Ascending aorta (tissue), 2 donors: ENCODE measurements at regions not wholly inside any gene's neighbourhood (a gene's known extent, or its start where the extent isn't known, plus 50 kb on each side); places are given as distances from the start of the nearest gene placed in this dataset.

ENCODE experiments used
- DNase-seq, 2 donors: peaks; one replicate each; pipeline ENCODE4 v3.0.0-alpha.2; 2019; ENCODE audit warnings: low spot score in 2 of 2
- H3K27ac ChIP-seq, 2 donors: fragments of 200-600 bp; sonication (generic); one replicate each; pipeline ENCODE4 v1.5.1; 2016 to 2017; ENCODE audit warnings: mild to moderate bottlenecking in 1 of 2
- H3K27me3 ChIP-seq: fragments of 200-600 bp; sonication (generic); one replicate; pipeline ENCODE4 v1.5.1; 2017
- H3K36me3 ChIP-seq, 2 donors: fragments of 200-600 bp; sonication (generic); one replicate each; pipeline ENCODE4 v1.5.1; 2016
- H3K4me1 ChIP-seq, 2 donors: fragments of 200-600 bp; sonication (generic); one replicate each; pipeline ENCODE4 v1.5.1; 2016 to 2017; ENCODE audit warnings: mild to moderate bottlenecking in 1 of 2
- H3K4me3 ChIP-seq, 2 donors: fragments of 200-600 bp; sonication (generic); one replicate each; pipeline ENCODE4 v1.5.1; 2016 to 2017; ENCODE audit warnings: mild to moderate bottlenecking in 1 of 2
- H3K9me3 ChIP-seq, 2 donors: fragments of 200-600 bp; sonication (generic); one replicate each; pipeline ENCODE4 v1.5.1; 2016
- CTCF ChIP-seq, 3 experiments: fragments of 200-600 bp in 2 of 3; fragments of 450-650 bp in 1 of 3; sonication (generic) in 2 of 3; IDR thresholded peaks; one replicate each; pipeline ENCODE4 v1.5.1; 2016 to 2019; ENCODE audit warnings: antibody characterized with exemption in 3 of 3, mild to moderate bottlenecking in 1 of 3, moderate library complexity in 1 of 3
- intact Hi-C: fragments of 100-400 bp; cut with DNase I; formaldehyde crosslinking; loops from one replicate; pipeline ENCODE4 v1.15.1; 2023

- H3K4me1 ChIP-seq: no peaks in the 10 kb centered on the region
- H3K9me3 ChIP-seq: no peaks in the 10 kb centered on the region
- no peaks in the 10 kb centered on the region for H3K36me3 ChIP-seq
- no peaks in the 10 kb centered on the region for H3K27me3 ChIP-seq
- intact Hi-C loops: no loop called here
- no peak overlapping the region for H3K27ac ChIP-seq
- DNase-seq: no peak
- no peak for TF ChIP-seq CTCF (IDR thresholded peaks at IDR 0.05)
- no peak overlapping the region for H3K4me3 ChIP-seq
Measured at GRCh38 chr2:21356086-21356856, 232.5 kb downstream of the TDRD15 start.

GRCh38 chr2:21356857-21357255 lies 233.1 kb downstream of the TDRD15 start:
- Histone ChIP-seq H3K27me3 (no peaks in the 10 kb centered on the region), H3K36me3 (no peaks in the 10 kb centered on the region), H3K27ac (no peak overlapping the region), H3K4me3 (no peak overlapping the region), H3K4me1 (no peaks in the 10 kb centered on the region), H3K9me3 (no peaks in the 10 kb centered on the region)
- intact Hi-C loops: no loop called here
- DNase-seq: no peak
- no peak for TF ChIP-seq CTCF (IDR thresholded peaks at IDR 0.05)

GRCh38 chr2:21358976-21359375 lies 235.2 kb downstream of the TDRD15 start:
- H3K27ac ChIP-seq: no peak overlapping the region
- intact Hi-C loops: no loop called here

GRCh38 chr2:21361384-21361783 lies 237.6 kb downstream of the TDRD15 start:
- no peak for DNase-seq
- no peaks in the 10 kb centered on the region for H3K9me3 ChIP-seq
- no peaks in the 10 kb centered on the region for H3K27me3 ChIP-seq
- no peaks in the 10 kb centered on the region for H3K36me3 ChIP-seq
- no peak overlapping the region for H3K27ac ChIP-seq
- intact Hi-C loops: no loop called here
- H3K4me1 ChIP-seq: no peaks in the 10 kb centered on the region
- TF ChIP-seq CTCF (IDR thresholded peaks at IDR 0.05): no peak
- H3K4me3 ChIP-seq: no peak overlapping the region

More at GRCh38 chr2:21358976-21359375, 235.2 kb downstream of the TDRD15 start:
- Histone ChIP-seq H3K36me3 (no peaks in the 10 kb centered on the region), H3K27me3 (no peaks in the 10 kb centered on the region), H3K4me1 (no peaks in the 10 kb centered on the region), H3K9me3 (no peaks in the 10 kb centered on the region), H3K4me3 (no peak overlapping the region)
- TF ChIP-seq CTCF (IDR thresholded peaks at IDR 0.05): no peak
- DNase-seq: no peak

GRCh38 chr2:21361957-21362486 lies 238.3 kb downstream of the TDRD15 start:
- Histone ChIP-seq H3K4me1 (no peaks in the 10 kb centered on the region), H3K4me3 (no peak overlapping the region), H3K36me3 (no peaks in the 10 kb centered on the region), H3K27ac (no peak overlapping the region), H3K9me3 (no peaks in the 10 kb centered on the region), H3K27me3 (no peaks in the 10 kb centered on the region)
- intact Hi-C loops: no loop called here
- DNase-seq: no peak
- TF ChIP-seq CTCF (IDR thresholded peaks at IDR 0.05): no peak
